NCI-H2227 (cell line): ENCODE measurements at regions not wholly inside any gene's neighbourhood (a gene's known extent, or its start where the extent isn't known, plus 50 kb on each side); places are given as distances from the start of the nearest gene placed in this dataset.
"Not testable (repeated sequence)": the region's sequence is repeated elsewhere in the genome, so short reads cannot be mapped to it uniquely, and the experiment has no call there.

Source experiments
- DNase-seq: peaks from one replicate; lab custom pipeline; 2025; ENCODE audit not compliant: unreplicated experiment; lab: John Stamatoyannopoulos, UW

GRCh38 chr4:58413849-58414248, 1303.7 kb upstream of the IGFBP7 start:
- no peak for DNase-seq

GRCh38 chr4:58411904-58412303, 1301.7 kb upstream of the IGFBP7 start:
- no peak for DNase-seq

- DNase-seq = no peak
Observed at GRCh38 chr4:58406762-58407161, 1296.6 kb upstream of the IGFBP7 start.

- DNase-seq = no peak
Observed at GRCh38 chr4:58368221-58368620, 1258.0 kb upstream of the IGFBP7 start.

GRCh38 chr4:58360354-58361133, 1250.4 kb upstream of the IGFBP7 start:
- no peak for DNase-seq

GRCh38 chr4:58359590-58359989, 1249.4 kb upstream of the IGFBP7 start:
- no peak for DNase-seq

GRCh38 chr4:58357947-58358346, 1247.8 kb upstream of the IGFBP7 start:
- no peak for DNase-seq

GRCh38 chr4:58325070-58325469, 1214.9 kb upstream of the IGFBP7 start:
- no peak for DNase-seq

GRCh38 chr4:58313444-58313843, 1203.3 kb upstream of the IGFBP7 start:
- DNase-seq = no peak

GRCh38 chr4:58303456-58303855, 1193.3 kb upstream of the IGFBP7 start:
- DNase-seq = no peak

GRCh38 chr4:58301376-58301999, 1191.3 kb upstream of the IGFBP7 start:
- no peak for DNase-seq

GRCh38 chr4:58286335-58286734, 1176.2 kb upstream of the IGFBP7 start:
- no peak for DNase-seq

- DNase-seq = not testable (repeated sequence)
Observed at GRCh38 chr4:58280928-58281327, 1170.7 kb upstream of the IGFBP7 start.

- DNase-seq = no peak
Observed at GRCh38 chr4:58275856-58276255, 1165.7 kb upstream of the IGFBP7 start.

- DNase-seq = no peak
Observed at GRCh38 chr4:58274553-58274952, 1164.4 kb upstream of the IGFBP7 start.

- DNase-seq = no peak
Observed at GRCh38 chr4:58272311-58272710, 1162.1 kb upstream of the IGFBP7 start.

GRCh38 chr4:58265734-58266133, 1155.5 kb upstream of the IGFBP7 start:
- no peak for DNase-seq

- no peak for DNase-seq
Observed at GRCh38 chr4:58261526-58261925, 1151.3 kb upstream of the IGFBP7 start.

GRCh38 chr4:58254291-58254690, 1144.1 kb upstream of the IGFBP7 start:
- DNase-seq = no peak

- no peak for DNase-seq
Observed at GRCh38 chr4:58252656-58253055, 1142.5 kb upstream of the IGFBP7 start.

- DNase-seq = no peak
Observed at GRCh38 chr4:58247792-58248191, 1137.6 kb upstream of the IGFBP7 start.

GRCh38 chr4:58225460-58225859, 1115.3 kb upstream of the IGFBP7 start:
- DNase-seq = no peak

- DNase-seq = no peak
Observed at GRCh38 chr4:58219179-58219578, 1109.0 kb upstream of the IGFBP7 start.
